ENCODE measurements at regions not wholly inside any gene's neighbourhood (a gene's known extent, or its start where the extent isn't known, plus 50 kb on each side); places are given as distances from the start of the nearest gene placed in this dataset.

DNA sequence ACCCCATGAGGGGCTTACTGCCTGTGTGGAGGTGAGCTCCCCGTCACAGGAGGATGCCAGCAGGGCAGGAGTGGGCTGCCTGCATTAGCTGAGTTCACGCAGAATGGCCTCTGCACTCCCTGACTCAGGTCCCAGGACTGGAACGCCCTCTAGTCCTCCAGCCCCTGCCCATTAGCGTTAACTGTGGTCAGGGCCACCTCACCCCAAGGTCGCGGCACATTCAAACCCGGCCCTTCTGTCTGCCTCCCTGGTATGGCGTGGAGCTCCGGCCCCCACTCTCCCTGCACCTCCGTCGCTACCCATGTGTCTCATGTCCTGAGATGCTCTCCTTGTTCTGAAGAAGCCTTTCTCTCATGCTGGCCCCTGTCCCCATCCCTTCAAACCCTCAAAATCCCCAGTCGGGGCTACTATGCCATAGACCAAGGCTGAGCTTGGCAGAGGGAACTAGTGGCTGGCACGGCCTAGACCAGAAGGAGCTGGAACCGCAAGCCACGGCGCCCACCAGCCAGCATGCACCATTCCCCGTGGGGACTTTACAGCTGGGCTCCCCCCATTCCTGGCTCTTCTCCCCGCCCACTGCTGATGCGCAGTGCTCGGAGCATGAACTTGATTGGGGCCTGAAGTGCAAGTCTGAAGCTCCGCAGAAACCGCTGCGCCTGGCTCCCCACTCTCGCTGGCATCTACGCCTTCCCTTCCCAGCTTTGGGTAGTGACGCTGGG is 79.5 kb upstream of the RTL6 start:
- no peak overlapping the region for H3K4me3 ChIP-seq (ENCODE audit: low read depth, low read length)
- DNase-seq (ENCODE audit: low read depth, low spot score) = no peak
- in situ Hi-C loops (cut with HindIII; ENCODE audit: low sequenced_read_pairs) = no loop called here
- no peak for TF ChIP-seq CTCF (IDR thresholded peaks at IDR 0.05; ENCODE audit: low read depth, low read length)

DNA sequence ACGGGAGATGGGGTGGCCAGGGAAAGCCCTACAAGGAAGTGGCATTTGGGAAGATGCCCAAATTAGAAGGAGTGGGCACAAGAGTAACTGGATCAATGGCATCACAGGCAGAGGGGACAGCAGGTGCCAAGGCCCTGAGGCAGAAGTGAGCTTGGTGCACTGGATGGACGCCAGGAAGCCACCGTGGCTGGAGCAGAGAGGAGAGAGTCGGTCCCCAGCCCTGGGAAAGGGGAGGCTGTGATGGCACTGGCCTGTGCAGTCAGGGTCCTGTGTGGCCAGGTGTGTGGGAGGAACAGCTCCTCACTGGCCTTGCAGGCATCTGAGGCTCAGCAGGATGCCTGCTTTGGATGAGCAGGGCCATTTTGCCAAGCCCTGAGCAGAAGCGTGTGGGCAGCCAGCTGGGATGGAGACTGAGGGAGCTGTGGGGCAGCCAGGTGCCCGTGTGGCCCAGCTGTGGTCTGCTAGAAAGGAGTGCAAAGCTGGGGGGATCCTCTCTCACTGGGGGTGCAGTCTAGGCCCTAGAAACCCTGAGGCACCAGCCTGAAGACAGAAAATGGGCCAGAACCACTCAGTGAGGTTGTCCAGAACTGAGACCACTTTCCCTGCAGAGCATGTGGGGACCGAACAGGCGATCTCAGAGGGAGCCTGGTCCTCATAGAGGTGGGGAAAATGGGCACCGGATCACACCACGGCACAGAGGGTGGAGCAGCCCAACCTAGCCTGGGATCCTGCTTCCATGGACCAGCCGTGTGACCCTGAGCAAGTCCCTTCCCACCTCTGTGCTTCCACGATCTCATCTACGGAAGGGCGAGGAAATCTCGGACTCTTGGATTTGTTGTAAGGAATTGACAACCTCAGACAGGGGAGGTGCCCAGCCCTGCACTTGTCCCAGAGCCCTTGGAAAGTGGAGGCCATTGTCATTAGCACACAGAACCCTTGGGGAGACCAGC is 78.6 kb upstream of the RTL6 start:
- no peak for TF ChIP-seq CTCF (IDR thresholded peaks at IDR 0.05; ENCODE audit: low read depth, low read length)
- H3K4me3 ChIP-seq (ENCODE audit: low read depth, low read length) = no peak overlapping the region
- no peak for DNase-seq (ENCODE audit: low read depth, low spot score)
- in situ Hi-C loops (cut with HindIII; ENCODE audit: low sequenced_read_pairs) = no loop called here

- no peak for DNase-seq (ENCODE audit: low read depth, low spot score)
- in situ Hi-C loops (cut with HindIII; ENCODE audit: low sequenced_read_pairs) = no loop called here
- no peak overlapping the region for H3K4me3 ChIP-seq (ENCODE audit: low read depth, low read length)
- TF ChIP-seq CTCF (IDR thresholded peaks at IDR 0.05; ENCODE audit: low read depth, low read length) = no peak
Measured at GRCh38 chr22:44575381-44576268, 77.6 kb upstream of the RTL6 start.

GRCh38 chr22:44574640-44575380 is 76.8 kb upstream of the RTL6 start:
- H3K4me3 ChIP-seq (ENCODE audit: low read depth, low read length) = no peak overlapping the region
- DNase-seq (ENCODE audit: low read depth, low spot score) = no peak
- in situ Hi-C loops (cut with HindIII; ENCODE audit: low sequenced_read_pairs) = no loop called here
- TF ChIP-seq CTCF (IDR thresholded peaks at IDR 0.05; ENCODE audit: low read depth, low read length) = no peak

DNA sequence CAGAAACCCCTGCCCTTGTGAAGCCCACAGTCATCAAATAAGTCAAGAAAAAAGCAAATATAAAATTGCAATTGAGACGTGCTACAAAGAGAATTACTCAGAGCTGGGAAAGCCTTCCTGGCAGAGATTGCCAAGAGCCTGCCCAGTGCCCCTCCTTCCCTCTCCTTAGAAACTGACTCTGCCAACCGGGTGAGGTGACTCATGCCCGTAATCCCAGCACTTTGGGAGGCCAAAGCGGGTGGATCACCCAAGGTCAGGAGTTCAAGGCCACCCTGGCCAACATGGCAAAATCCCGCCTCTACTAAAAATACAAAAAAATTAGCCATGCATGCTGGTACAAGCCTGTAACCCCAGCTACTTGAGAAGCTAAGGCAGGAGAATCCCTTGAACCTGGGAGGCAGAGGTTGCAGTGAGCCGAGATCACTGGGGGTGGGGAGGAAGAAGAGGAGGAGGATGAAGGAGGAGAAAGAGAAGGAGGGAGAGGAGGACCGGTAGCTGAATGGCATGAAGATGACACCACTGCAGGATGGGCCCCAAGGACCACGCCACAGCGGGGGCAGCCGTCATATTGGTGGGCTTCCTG is 76.1 kb upstream of the RTL6 start:
- TF ChIP-seq CTCF (IDR thresholded peaks at IDR 0.05; ENCODE audit: low read depth, low read length) = no peak
- in situ Hi-C loops (cut with HindIII; ENCODE audit: low sequenced_read_pairs) = no loop called here
- no peak overlapping the region for H3K4me3 ChIP-seq (ENCODE audit: low read depth, low read length)
- DNase-seq (ENCODE audit: low read depth, low spot score) = peak; percentile 47

Data from astrocyte of the spinal cord (primary cell).